DMS79 (cell line): ENCODE measurements at regions not wholly inside any gene's neighbourhood (a gene's known extent, or its start where the extent isn't known, plus 50 kb on each side); places are given as distances from the start of the nearest gene placed in this dataset.
"Not testable (repeated sequence)": the region's sequence is repeated elsewhere in the genome, so short reads cannot be mapped to it uniquely, and the experiment has no call there.

ENCODE experiments used
- DNase-seq: peaks from one replicate; lab custom pipeline; 2025; lab: John Stamatoyannopoulos, UW

GRCh38 chr3:27661797-27662196 is 60.3 kb downstream of the EOMES start:
- no peak for DNase-seq

GRCh38 chr3:27659279-27660021 is 62.7 kb downstream of the EOMES start:
- no peak for DNase-seq

GRCh38 chr3:27658741-27659140 is 63.4 kb downstream of the EOMES start:
- DNase-seq, result no peak

GRCh38 chr3:27657871-27658270 is 64.3 kb downstream of the EOMES start:
- no peak for DNase-seq

GRCh38 chr3:27657404-27657803 is 64.7 kb downstream of the EOMES start:
- no peak for DNase-seq

- DNase-seq, result no peak
These were observed 65.3 kb downstream of the EOMES start for GRCh38 chr3:27656790-27657189.

- no peak for DNase-seq
These were observed 66.6 kb downstream of the EOMES start for GRCh38 chr3:27655547-27655946.

GRCh38 chr3:27653803-27654558 is 68.1 kb downstream of the EOMES start:
- DNase-seq, result no peak

GRCh38 chr3:27649277-27649676 is 72.8 kb downstream of the EOMES start:
- no peak for DNase-seq

- DNase-seq, result no peak
These were observed 75.2 kb downstream of the EOMES start for GRCh38 chr3:27646896-27647295.

- DNase-seq, result no peak
These were observed 77.2 kb downstream of the EOMES start for GRCh38 chr3:27644941-27645340.

GRCh38 chr3:27643355-27643754 is 78.8 kb downstream of the EOMES start:
- DNase-seq, result no peak

GRCh38 chr3:27642796-27643195 is 79.3 kb downstream of the EOMES start:
- DNase-seq, result no peak

GRCh38 chr3:27641888-27642601 is 80.1 kb downstream of the EOMES start:
- no peak for DNase-seq

GRCh38 chr3:27641271-27641800 is 80.8 kb downstream of the EOMES start:
- DNase-seq, result no peak

GRCh38 chr3:27639271-27639670 is 82.9 kb downstream of the EOMES start:
- no peak for DNase-seq

GRCh38 chr3:27638594-27638993 is 83.5 kb downstream of the EOMES start:
- DNase-seq, result no peak

- DNase-seq, result no peak
These were observed 84.7 kb downstream of the EOMES start for GRCh38 chr3:27637346-27637995.

- not testable (repeated sequence) for DNase-seq
These were observed 87.1 kb downstream of the EOMES start for GRCh38 chr3:27635006-27635405.

GRCh38 chr3:27633224-27633545 is 88.9 kb downstream of the EOMES start:
- DNase-seq, result no peak

- peak; percentile 3 for DNase-seq
These were observed 89.5 kb downstream of the EOMES start for GRCh38 chr3:27632431-27633223.
